GM18951 (cell line): ENCODE measurements at regions not wholly inside any gene's neighbourhood (a gene's known extent, or its start where the extent isn't known, plus 50 kb on each side); places are given as distances from the start of the nearest gene placed in this dataset.

Source experiments
- POLR2A ChIP-seq: IDR thresholded peaks from 4 replicates; pipeline ENCODE4 v1.6.1; 2011; ENCODE audit warnings: mild to moderate bottlenecking; ENCODE audit not compliant: insufficient read length, insufficient read depth; ENCODE audit errors: extremely low read depth
- in situ Hi-C: fragments of 300-500 bp; cut with MboI; formaldehyde crosslinking; loops from one replicate; pipeline ENCODE4 v1.12.0; 2022; ENCODE audit warnings: low sequenced_read_pairs, mixed read lengths, inconsistent platforms; ENCODE audit not compliant: unreplicated experiment

GRCh38 chr10:58951087-58951486 is 225.4 kb upstream of the PHYHIPL start:
- TF ChIP-seq POLR2A: no peak
- in situ Hi-C loops: loop anchor here (25.0 kb wide), 1 partner anchor 661 kb away; no protein-coding TSS in a partner anchor

- TF ChIP-seq POLR2A: no peak
- in situ Hi-C loops: loop anchor here (25.0 kb wide), 1 partner anchor 661 kb away; no protein-coding TSS in a partner anchor
Measured at GRCh38 chr10:58951746-58952145, 224.7 kb upstream of the PHYHIPL start.

- no peak for TF ChIP-seq POLR2A
- in situ Hi-C loops: loop anchor here (25.0 kb wide), 1 partner anchor 660 kb away; no protein-coding TSS in a partner anchor
Measured at GRCh38 chr10:58952162-58952601, 224.3 kb upstream of the PHYHIPL start.

- no peak for TF ChIP-seq POLR2A
- in situ Hi-C loops: loop anchor here (25.0 kb wide), 1 partner anchor 659 kb away; no protein-coding TSS in a partner anchor
Measured at GRCh38 chr10:58952747-58953466, 223.5 kb upstream of the PHYHIPL start.

- in situ Hi-C loops: loop anchor here (25.0 kb wide), 1 partner anchor 658 kb away; no protein-coding TSS in a partner anchor
- no peak for TF ChIP-seq POLR2A
Measured at GRCh38 chr10:58954178-58954577, 222.3 kb upstream of the PHYHIPL start.

GRCh38 chr10:58955615-58956014 is 220.8 kb upstream of the PHYHIPL start:
- no peak for TF ChIP-seq POLR2A
- in situ Hi-C loops: loop anchor here (25.0 kb wide), 1 partner anchor 657 kb away; no protein-coding TSS in a partner anchor

- TF ChIP-seq POLR2A: no peak
- in situ Hi-C loops: loop anchor here (25.0 kb wide), 1 partner anchor 655 kb away; no protein-coding TSS in a partner anchor
Measured at GRCh38 chr10:58956926-58957325, 219.5 kb upstream of the PHYHIPL start.

GRCh38 chr10:58957517-58957916 is 218.9 kb upstream of the PHYHIPL start:
- in situ Hi-C loops: loop anchor here (25.0 kb wide), 1 partner anchor 655 kb away; no protein-coding TSS in a partner anchor
- no peak for TF ChIP-seq POLR2A

GRCh38 chr10:58963101-58963534 is 213.3 kb upstream of the PHYHIPL start:
- no peak for TF ChIP-seq POLR2A
- in situ Hi-C loops: loop anchor here (25.0 kb wide), 1 partner anchor 649 kb away; no protein-coding TSS in a partner anchor

- TF ChIP-seq POLR2A: no peak
- in situ Hi-C loops: loop anchor here (25.0 kb wide), 1 partner anchor 649 kb away; no protein-coding TSS in a partner anchor
Measured at GRCh38 chr10:58963723-58964124, 212.7 kb upstream of the PHYHIPL start.

- no peak for TF ChIP-seq POLR2A
- in situ Hi-C loops: loop anchor here (25.0 kb wide), 1 partner anchor 646 kb away; no protein-coding TSS in a partner anchor
Measured at GRCh38 chr10:58965855-58966254, 210.6 kb upstream of the PHYHIPL start.

- in situ Hi-C loops: loop anchor here (25.0 kb wide), 1 partner anchor 645 kb away; no protein-coding TSS in a partner anchor
- no peak for TF ChIP-seq POLR2A
Measured at GRCh38 chr10:58967551-58968388, 208.7 kb upstream of the PHYHIPL start.

GRCh38 chr10:58968389-58968755 is 208.1 kb upstream of the PHYHIPL start:
- no peak for TF ChIP-seq POLR2A
- in situ Hi-C loops: loop anchor here (25.0 kb wide), 1 partner anchor 644 kb away; no protein-coding TSS in a partner anchor

- in situ Hi-C loops: loop anchor here (25.0 kb wide), 1 partner anchor 643 kb away; no protein-coding TSS in a partner anchor
- no peak for TF ChIP-seq POLR2A
Measured at GRCh38 chr10:58969576-58969975, 206.9 kb upstream of the PHYHIPL start.
